Globus pallidus (tissue), 1 donor: ENCODE measurements at regions not wholly inside any gene's neighbourhood (a gene's known extent, or its start where the extent isn't known, plus 50 kb on each side); places are given as distances from the start of the nearest gene placed in this dataset.
"Not testable (repeated sequence)": the region's sequence is repeated elsewhere in the genome, so short reads cannot be mapped to it uniquely, and the experiment has no call there.

Source experiments
- DNase-seq: peaks from one replicate; pipeline ENCODE4 v3.0.0-alpha.2; 2015; ENCODE audit warnings: low spot score

DNA sequence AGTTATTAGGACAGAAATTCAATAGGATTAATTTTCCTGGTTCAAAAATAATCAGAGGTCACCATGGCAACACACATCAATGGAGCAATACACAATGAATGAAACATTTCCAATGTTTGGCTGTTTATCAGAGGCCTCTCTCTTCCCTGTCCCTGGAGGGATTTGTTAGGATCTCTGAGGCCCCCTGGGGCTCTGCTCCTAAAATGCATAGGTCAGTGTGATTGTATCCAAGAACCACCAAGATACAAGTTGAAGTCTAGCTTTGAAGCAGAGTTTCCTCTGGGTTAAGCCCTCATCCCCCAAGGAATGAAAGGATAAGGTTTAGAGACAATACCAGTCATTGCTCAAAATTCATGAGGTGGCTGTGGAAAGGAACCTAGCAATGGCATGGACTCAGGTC lies 561.2 kb upstream of the C16orf82 start:
- peak; percentile 8 for DNase-seq

DNA sequence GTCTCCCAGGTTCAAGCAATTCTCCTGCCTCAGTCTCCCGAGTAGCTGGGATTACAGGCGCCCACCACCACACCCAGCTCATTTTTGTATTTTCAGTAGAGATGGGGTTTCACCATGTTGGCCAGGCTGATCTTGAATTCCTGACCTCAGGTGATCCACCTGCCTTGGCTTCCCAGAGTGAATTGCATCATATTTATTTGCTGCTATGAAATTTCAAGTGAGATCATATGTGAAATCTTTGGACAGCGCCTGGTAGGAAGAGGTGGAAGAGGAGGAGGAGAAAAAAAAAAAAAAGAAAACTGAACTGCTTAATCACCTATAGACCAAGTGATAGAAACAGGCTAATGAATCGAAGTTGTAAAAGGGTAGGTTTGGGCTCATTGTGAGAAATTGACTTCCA lies 557.8 kb upstream of the C16orf82 start:
- DNase-seq: not testable (repeated sequence)

DNA sequence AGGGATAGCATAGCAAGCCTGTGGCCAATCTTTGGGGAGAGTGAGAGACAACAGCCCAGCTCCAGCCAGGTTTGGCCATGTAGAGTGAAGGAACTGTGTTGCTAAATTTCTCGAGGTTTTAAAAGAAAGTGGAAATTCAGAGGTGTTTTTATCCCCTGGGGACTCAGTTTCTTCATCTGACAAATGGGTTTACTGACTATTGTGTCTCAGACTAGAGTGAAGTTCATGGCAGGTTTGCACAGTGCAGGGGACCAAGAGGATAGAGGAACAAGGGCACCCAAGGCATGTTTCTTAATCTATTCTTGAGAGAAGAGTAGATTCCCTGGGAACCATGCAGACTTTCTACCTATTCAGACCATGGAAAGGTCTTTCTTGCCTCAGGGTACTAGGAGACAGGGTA lies 555.8 kb upstream of the C16orf82 start:
- no peak for DNase-seq

DNA sequence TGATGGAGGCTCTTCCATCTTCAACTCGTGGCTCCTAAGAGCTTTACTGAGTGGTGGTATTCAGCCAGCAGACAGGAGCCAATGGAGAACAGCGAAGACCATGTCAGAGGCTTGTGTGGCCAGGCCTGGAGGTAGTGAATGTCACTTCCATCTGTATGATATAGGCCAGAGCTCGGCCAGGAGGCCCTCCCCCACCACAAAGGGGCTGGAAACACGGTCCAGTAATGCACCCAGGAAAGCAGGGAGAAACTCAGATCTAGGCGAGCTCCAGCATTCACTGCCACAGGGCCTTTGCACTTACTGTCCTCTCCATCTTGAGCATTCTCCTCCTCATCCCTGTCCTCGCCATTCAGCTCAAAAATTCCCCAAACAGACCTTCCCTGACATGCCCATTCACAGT lies 555.3 kb upstream of the C16orf82 start:
- no peak for DNase-seq

DNA sequence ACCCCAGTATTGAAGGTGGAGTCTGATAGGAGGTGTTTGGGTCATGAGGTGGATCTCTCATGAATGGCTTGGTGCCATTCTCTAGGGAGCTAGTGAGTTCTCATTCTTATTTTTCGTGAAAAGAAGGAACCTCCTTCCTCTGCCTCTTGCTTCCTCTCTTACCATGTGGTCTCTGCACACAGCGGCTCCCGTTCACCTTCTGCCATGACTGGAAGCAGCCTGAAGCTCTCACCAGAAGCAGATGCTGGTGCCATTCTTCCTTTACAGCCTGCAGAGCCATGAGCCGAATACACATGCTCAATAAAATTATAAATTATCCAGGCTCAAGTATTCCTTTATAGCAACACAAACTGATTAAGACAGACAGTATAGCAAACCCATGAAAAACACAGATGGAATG lies 545.1 kb upstream of the C16orf82 start:
- no peak for DNase-seq

DNA sequence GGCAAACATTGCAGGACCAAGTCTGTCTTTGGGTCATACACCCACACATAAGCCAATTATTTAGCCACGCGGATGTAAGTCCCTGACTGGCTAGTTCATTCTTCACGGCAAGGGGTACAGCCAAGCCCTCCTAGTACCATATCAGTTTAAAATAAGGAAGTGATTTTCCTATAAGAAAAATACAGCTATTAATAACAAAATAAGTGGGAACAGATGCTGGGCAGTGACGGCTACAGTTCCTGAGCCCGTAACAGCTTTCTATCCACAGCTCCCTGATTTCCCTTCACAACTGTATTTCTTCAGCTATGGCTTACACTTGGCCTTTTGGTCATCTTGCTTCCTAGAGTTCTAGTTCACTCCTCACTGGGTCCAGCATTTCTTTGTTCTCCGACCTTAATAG lies 542.4 kb upstream of the C16orf82 start:
- DNase-seq: no peak

DNA sequence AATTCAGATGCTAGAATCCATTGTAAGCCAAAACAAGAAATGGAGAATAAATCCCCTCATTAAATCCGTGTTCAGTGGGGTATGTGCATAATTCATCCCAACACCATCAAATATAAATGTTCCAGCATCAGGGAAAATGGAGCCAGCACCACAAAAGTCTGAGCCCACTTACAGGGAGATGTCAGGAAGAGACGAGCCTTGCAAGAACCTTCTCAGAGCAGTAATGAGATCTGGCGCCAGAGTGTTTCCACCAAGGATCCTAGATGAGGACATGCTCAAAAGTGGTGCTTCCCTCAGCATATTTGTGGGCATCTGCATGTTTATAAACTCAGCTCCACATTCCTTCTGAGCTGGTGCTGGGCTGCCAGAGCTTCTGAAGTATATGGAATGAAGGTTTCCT lies 541.9 kb upstream of the C16orf82 start:
- DNase-seq: no peak

DNA sequence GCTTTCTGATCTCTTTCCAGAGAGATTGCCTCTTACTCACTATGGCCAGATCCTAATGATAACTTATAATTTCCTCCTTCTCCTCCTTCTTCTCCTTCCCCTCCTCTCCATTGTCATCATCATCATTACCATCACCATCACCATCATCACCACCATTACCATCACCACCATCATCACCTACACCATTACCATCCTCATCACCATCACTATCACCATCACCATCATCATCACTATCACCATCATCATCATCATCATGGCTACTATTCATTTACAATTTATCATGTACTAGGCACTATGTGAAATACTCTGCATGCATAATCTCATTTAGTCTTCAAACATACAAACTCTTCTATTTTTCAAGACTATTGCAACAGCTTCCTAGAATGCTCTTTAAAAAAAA lies 540.9 kb upstream of the C16orf82 start:
- no peak for DNase-seq

DNA sequence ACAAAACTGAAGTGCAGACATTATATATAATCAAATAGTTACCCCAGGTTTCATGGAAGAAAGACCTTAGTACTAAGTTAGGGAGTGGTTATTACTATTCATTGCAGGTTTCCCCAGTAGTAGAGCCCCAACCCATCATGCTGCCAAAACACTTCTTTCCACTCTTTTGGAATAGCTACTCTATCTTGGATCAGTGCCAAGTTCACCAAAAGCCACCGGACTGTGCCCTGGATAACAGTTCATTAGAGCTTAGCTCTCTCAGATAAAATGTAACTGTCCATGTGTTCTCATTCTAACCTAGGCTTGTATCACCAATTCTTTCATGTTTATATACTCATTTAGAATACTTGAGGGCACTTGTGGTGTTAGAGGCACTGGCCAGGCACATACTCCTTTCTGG lies 540.1 kb upstream of the C16orf82 start:
- DNase-seq: no peak

DNA sequence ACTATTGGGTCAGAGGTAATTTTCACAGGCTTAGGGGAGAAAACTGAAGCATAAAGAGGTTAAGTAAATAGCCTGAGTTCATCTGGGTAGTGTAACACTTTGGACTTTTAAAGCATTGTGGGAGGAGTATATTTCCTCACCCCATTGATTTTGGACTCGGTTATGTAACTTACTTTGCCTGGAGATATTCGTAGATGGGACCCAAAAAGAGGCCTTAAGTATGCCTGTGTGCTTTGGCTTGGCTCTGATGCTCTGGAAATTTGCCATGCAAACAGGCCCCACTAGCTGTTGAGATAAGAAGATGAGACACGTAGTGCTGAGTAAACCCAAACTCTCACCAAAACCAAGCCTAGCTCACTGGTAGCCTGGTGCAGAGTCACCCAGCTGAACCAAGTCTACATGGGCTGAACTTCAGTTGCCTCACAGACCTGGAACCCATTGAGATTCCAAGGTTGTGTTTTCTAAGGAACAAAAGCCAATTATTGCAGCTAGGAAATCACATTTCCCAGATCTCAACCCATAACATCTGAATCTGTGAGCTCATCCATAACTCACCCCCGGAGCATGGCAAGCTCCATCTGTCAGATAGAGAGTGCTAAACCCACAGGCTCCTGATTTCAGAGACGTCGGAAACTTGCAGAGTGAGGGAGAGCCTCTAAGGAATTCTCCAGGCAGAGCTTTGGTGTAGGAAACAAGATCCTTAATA lies 536.0 kb upstream of the C16orf82 start:
- DNase-seq: no peak

DNA sequence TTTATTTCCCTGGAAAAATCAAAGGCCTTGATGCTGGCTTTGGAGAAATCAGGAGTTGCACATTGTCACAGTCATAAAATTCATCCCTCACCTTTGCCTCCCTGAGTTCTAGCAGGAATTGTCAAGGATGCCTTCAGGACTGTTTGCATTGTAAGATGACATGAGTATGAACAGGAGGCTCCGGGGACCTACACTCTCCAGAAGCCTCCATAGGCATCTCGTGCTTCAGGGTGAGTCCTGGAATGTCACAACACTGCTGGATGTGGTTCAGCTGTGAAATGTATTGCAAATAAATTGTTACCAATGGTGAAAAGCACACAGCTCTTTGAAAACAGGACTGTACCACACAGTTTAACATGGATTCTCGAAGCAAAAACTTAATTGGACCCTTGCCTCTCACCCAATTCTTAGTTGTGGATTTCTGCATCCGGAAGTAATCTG lies 535.4 kb upstream of the C16orf82 start:
- no peak for DNase-seq

DNA sequence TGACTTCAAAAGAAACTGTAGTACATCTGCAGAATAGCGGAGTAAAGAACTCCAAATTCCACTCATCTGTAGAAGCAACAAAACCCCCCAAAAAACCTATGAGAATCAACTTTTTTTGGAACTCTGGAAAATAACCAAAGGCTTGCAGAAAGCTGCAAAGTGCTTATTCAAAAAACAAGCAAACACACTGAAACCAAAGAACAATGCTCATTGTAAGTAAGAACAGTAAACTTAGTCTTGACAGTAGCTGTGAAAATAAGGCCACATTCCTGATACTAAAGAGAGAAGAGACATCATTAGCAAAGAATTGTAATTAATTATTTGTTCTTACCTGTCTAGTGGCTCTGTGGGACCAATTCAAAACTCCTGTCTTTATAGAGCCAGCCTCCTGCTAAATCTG lies 534.3 kb upstream of the C16orf82 start:
- peak; percentile 66 for DNase-seq

DNA sequence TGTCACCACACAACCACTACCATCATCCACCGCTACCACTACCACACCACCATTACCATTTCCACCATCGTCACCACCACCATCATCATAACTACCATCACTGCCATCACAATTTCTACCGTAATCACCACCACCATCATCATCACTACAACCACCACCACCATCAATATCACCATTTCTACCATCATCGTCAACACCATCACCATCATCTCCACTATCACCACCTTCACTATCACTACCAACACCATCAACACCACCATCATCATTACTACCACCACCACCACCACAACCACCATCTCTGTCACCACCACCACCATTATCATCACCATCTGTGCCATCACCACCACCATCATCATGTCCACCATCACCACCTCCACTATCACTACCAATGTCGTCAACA lies 524.5 kb upstream of the C16orf82 start:
- no peak for DNase-seq

DNA sequence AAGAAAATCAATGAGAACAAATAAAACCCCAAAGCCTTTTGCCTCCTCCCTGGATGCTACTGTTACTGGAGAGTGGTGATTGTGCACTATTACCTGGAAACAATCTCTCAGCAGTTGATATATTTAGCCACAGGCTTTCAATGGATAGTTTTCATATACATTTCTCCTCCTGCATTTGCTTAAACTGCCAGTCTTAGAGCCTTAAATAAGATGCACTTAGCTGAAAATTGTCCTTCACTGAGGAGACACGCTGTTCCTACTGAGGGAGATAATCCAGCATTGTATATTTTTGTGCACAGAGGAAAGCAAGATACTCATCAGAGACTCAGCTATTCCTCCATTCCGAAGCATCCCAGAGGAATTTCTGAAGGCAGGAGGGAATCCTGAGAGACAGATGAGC lies 520.2 kb upstream of the C16orf82 start:
- no peak for DNase-seq

DNA sequence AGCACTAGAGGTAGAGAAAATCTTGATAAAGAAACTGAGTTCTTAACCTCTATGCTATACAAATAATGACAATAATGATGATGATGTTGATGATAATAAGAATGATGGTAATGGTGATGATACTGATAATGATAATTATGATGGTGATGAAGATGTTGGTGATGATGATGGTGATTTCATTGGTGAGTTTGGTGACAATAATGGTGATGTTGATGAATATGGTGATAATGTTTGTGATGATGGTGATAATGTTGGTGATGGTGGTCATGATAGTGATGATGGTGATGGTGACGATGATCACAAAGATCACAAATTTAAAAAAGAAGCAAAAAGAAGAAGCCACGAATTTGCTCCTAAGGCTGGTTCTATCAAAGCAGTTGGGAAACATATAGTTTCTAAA lies 519.0 kb upstream of the C16orf82 start:
- DNase-seq: no peak

DNA sequence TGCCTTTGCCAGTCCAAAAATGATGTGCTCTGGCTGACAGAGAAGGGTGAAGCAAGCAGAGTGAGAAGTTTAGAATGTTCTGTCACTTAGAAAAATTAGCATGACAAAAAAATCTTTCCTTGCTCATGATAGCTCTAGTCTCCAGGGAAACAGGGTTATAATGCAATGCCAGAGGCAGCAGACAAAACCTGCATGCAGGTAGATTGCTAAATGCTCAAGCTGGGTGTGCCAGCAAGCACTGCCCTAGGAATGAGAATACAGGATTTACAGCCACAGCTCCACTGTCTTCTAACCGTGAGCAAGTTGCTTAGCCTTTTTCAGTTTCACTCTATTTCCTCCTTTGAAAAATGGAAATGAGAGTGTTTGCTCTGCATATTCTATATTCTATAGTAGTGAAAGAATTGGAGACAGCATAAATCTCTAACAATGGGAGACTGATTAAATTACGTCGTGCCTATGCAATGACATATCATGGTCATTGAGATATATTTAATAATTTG lies 516.6 kb upstream of the C16orf82 start:
- no peak for DNase-seq

DNA sequence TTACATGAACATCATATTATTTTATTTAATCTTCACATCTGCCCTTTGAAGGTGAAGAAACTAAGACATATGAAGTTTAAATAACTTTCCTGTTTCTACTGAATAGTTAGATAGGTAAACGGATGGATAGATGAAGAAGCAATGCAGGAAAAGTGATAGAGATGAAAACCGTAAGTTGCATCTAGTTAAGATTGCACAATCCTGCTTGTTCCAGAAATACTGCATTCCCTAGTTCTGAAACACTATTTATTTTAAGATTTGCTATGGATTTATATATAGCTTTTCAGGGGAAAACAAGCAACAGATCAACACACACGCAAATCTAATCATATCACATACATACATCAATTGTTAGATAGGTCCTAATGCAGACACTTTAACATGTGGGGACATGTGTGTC lies 512.7 kb upstream of the C16orf82 start:
- no peak for DNase-seq

DNA sequence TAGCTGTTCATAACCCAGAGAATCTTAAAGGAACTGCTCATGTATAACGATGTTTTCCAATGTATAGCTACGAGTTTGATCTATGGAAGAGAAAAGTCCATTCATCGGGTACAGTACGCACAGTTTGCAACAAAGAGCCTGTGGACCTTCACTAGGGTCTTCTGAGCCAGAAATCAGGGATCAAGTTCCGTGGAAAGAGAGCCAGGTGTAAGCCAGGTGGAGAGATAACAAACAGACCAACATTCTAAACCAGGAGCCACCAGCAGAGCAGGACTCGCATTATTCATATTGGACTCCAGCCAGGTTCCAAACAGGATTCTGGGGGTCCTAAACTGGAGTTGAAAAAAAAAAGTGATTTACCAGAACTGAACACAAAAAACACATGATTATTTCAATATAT lies 505.4 kb upstream of the C16orf82 start:
- DNase-seq: no peak

DNA sequence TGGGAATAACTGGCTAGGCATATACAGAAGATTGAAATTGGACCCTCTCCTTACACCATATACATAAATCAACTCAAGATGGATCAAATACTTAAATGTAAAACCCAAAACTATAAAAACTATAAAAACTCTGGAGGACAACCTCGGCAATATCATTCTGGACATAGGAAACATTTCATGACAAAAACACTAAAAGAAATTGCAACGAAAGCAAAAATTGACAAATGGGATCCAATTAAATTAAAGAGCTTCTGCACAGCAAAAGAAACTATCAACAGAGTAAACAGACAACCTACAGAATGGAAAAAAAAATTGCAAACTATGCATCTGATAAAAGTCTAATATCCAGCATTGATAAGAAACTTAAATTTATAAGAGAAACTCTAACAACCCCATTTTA lies 503.7 kb upstream of the C16orf82 start:
- no peak for DNase-seq

DNA sequence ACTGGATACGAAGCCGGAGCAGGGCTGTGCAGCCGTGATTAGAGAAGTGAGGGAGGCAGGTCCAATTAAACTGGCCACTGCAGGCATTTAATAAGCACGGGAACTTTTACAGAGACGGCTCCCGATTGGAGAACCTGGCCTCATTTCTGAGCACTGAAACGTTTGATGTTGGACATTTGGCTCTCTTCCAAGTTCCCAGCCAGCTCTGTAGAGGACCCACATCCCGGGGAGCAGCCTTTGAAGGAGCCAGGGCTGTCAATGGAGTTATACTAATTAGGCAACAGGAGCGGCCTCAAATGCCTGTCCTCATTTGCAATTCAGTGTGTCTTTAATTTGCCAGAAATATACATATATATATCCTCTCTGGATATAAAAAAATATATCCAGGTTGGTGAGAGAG lies 499.4 kb upstream of the C16orf82 start:
- no peak for DNase-seq

DNA sequence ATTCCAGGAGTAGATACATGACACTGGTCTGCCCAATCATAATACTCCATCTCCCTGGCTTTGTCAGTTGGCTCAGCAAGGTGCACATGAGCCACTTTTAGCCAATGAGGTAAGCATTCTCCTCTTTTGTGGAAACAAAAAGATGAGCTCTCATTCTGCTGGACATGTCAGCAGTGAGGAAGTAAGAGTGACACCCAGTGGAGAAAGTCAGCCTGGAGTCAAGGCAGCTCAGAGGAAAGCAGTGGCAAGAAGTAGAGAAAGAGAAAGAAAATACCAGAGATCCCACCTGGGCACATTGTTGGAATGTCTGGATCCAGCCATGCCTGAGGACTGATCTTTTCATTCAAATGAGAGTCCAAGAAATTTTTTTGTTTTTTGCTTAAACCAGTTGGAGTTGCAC lies 496.9 kb upstream of the C16orf82 start:
- peak; percentile 36 for DNase-seq

DNA sequence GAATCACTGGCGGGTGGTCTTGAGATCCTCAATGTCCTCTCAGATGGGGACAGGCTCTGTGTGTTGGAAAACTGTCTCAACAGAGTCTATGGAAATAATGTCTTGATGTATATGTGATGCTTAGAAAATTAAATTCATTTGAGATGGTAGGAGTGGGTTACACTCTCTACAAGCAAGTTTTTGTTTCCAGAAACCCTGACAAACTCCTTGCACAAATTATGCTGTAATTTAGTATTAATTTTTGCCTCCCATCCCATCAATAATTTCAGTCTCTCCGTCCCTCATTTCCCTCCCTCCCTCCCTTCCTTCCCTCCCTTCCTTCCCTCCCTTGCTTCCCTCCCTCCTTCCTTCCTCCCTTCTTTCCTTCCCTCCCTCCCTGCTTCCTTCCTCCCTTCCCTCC lies 488.0 kb upstream of the C16orf82 start:
- no peak for DNase-seq

DNA sequence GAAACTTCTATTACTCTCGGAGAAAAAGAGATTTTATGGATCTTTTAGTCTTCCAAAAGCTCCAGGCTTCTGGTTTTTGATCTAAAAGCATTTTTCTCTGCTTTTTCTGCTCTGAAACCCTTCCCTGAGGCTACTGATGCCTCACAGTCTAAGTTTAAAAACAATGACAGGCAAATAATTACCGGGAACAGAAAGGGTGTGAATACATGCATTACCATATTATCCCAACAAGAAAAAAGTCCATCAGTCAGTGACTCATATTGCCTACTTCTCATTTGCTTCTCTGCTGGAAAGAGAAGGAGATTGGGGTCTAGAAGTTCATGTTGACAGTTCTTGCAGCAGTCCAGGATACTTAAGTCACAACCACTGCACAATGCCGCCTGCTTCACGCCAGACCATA lies 482.9 kb upstream of the C16orf82 start:
- no peak for DNase-seq

DNA sequence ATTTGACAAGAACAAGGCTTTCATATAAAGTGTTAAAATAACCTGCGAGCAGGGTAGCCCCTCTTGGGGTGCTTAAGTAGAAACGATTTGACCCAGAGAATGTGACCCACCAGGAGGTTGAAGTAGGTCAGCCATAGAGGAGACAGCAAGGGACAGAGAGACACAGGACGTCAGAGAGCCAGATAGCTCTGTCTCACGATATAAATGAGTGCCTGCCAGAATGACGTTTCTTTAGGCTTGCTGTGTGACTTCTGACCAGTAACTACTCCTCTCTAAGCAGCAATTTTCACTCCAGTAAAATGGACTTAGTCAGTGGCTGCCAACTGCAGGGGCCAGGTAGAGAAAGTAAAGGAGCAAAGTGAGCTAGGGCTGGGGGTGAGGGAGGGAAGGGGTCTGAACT lies 473.0 kb upstream of the C16orf82 start:
- no peak for DNase-seq
